Fibroblast of mammary gland (primary cell): ENCODE measurements at regions not wholly inside any gene's neighbourhood (a gene's known extent, or its start where the extent isn't known, plus 50 kb on each side); places are given as distances from the start of the nearest gene placed in this dataset.

Experiments used
- DNase-seq: peaks from one replicate; pipeline ENCODE4 v3.0.0-alpha.2; 2010; ENCODE audit warnings: low read depth
- H3K4me3 ChIP-seq: 2 replicates; pipeline ENCODE4 v1.5.1; 2011; ENCODE audit warnings: low read depth, mild to moderate bottlenecking, low read length, moderate library complexity; ENCODE audit not compliant: control insufficient read depth
- CTCF ChIP-seq: conservative IDR thresholded peaks from 2 replicates; pipeline ENCODE4 v1.5.1; 2011; ENCODE audit warnings: low read depth, low read length, inconsistent platforms; ENCODE audit not compliant: control insufficient read depth, insufficient read depth

GRCh38 chr5:143683459-143683858, 128.5 kb upstream of the HMHB1 start:
- no peak for TF ChIP-seq CTCF
- no peak for DNase-seq
- H3K4me3 ChIP-seq, result no peak overlapping the region

GRCh38 chr5:143682929-143683386, 129.0 kb upstream of the HMHB1 start:
- H3K4me3 ChIP-seq, result no peak overlapping the region
- TF ChIP-seq CTCF, result no peak
- DNase-seq, result peak; percentile 77

GRCh38 chr5:143682246-143682905, 129.6 kb upstream of the HMHB1 start:
- no peak overlapping the region for H3K4me3 ChIP-seq
- TF ChIP-seq CTCF, result no peak
- DNase-seq, result peak; percentile 7

GRCh38 chr5:143680672-143681259, 131.2 kb upstream of the HMHB1 start:
- no peak overlapping the region for H3K4me3 ChIP-seq
- TF ChIP-seq CTCF, result no peak
- DNase-seq, result peak; percentile 20

- peak; percentile 64 for DNase-seq
- no peak for TF ChIP-seq CTCF
- H3K4me3 ChIP-seq, result no peak overlapping the region
Observed at GRCh38 chr5:143679777-143680176, 132.2 kb upstream of the HMHB1 start.

GRCh38 chr5:143678148-143678905, 133.6 kb upstream of the HMHB1 start:
- no peak for TF ChIP-seq CTCF
- H3K4me3 ChIP-seq, result no peak overlapping the region
- DNase-seq, result no peak
